GM19351 (cell line): ENCODE measurements at regions not wholly inside any gene's neighbourhood (a gene's known extent, or its start where the extent isn't known, plus 50 kb on each side); places are given as distances from the start of the nearest gene placed in this dataset.
"Not testable (repeated sequence)": the region's sequence is repeated elsewhere in the genome, so short reads cannot be mapped to it uniquely, and the experiment has no call there.

ENCODE experiments used
- ATAC-seq: cut with Tn5 transposase; IDR thresholded peaks from one replicate; pipeline ENCODE4 v1.9.1; 2021; ENCODE audit warnings: mild to moderate bottlenecking, moderate library complexity; ENCODE audit not compliant: unreplicated experiment

DNA sequence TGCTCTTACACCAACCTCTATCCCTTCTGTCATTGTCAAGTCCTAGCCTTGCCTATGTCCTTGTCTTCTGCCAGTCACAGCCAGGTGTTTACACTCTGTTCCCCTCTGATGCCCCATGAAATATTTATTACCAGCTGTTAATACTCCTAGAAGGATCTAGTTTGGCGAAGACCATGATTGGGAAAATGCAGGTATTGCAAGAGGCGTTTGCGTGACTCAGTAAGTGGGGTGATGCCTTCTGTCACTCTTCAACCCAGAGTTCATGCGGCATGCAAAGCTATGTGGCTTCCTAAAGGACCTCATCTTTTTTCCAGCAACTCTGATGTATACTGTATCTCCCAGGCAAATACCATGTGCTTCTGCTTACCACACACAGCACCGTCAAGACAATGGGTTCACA is 81.8 kb upstream of the GJB6 start:
- no peak for ATAC-seq

DNA sequence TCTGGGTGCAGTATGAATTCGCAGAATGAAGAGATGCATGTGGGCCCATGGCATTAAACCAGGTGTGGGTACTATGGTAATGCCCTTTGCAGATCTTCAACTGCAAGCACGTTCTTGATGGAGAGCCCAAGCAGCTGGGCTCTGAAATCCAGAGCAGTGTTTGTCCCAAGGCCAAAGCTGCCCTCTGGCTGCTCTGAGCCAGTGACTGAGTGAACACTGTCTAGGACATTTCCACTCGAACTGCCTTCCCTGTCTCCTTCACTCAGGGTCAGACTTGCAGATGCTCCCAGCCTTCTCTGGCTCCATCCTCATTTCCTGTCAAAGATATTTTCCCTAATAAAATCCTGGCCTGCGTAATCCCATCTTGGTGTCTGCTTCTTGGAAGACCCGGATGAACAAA is 80.2 kb upstream of the GJB6 start:
- ATAC-seq: no peak

DNA sequence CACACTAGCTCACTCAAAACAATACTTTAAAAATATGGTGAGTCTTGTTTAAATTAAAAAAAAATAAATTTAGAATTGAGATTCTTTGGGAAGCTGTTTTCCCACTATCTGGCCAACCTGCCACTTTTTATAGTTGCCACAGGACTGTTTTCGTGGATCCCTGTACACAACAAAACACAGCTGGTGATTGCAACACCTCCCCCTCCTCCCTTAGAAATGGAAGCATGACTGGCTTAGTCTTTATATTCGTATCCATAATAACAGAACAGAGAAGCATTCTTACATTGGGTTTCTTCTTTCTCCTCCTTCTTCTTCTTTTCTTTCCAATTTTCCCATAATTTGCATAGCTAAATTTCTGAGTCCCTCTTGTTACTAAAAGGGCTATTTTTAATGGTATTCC is 79.5 kb upstream of the GJB6 start:
- ATAC-seq: no peak

DNA sequence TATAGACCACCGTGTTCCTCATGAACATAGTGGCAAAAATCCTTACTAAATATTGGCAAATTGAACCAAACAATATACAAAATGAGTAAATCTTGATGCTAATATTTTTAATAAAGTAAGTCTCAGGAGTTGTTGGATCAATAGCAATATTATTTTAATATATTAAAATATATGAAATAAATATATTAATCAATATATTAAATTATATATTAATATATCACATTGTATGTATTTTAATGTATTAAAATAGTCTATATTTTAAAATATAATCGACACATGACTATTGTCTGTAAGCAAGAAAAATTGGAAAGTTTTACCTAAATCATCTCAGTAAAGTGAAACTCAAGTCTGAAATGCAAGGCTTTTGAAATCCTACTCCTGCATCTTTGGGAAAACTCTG is 78.9 kb upstream of the GJB6 start:
- no peak for ATAC-seq

DNA sequence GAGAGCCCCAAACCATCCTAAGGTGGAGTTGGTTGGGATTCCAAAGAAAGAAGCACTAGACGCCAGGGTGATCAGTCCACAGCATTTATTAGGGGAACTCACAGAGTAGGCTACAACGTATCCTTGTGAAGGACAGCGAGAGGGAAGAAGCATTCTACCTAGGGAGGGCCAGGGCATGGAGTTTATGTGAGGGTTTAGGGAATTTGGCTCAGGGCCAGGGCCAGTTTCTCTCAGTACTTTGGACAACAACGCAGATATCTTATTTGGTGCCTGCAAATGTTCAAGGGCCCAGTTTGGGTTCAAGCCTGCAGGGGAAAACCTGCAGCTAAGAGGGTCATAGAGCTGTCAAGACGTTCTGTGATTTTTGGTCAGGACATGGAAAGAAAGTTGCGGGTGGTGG is 73.9 kb upstream of the GJB6 start:
- no peak for ATAC-seq

DNA sequence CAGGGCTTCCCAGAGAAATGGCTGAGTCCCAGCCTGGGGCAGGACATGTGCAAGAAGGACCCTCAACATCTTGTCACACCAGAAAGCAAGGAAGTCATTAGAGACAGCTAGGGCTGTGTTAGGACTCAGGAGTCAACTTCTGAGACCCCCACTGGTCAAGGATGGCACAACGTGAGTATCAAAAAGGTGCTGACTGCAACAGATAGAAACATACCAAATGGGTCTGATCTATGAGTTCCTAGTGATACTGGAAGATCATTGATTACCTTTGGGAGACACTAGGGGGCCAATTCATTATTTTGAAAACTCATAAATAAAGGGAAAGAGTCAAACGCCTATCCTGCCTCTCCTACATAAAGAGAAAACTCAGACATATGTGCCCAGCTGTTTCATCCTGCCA is 73.5 kb upstream of the GJB6 start:
- no peak for ATAC-seq

DNA sequence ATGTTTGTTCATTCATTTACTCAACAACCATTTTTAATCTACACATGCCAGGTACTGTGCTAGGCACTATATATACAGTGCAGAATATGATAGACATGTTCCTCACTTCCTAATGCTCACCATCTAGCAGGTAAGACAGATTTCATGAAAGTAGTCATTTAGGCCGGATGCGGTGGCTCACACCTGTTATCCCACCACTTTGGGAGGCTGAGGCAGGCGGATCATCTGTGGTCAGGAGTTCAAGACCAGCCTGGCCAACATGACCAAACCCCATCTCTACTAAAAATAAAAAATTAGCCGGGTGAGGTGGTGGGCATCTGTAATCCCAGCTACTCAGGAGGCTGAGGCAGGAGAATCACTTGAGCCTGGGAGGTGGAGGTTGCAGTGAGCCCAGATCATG is 71.9 kb upstream of the GJB6 start:
- not testable (repeated sequence) for ATAC-seq

DNA sequence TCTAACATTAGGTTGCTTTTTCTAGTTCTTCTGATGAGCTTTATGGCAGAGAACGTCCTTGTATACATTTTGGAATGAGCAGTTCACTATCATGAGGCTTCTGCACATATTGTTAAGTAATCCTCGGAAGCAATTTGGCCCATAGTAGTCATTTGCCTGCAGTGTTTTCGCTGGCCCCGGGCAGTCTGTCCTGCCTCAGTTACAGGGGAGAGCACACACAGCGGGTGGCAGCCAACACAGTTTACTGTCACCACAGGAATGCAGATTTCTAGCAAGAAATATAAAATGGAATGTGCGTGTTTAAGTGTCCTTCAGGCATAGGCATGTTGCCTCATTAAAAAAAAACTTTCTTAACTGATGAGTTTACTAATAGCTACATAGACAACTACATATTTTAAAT is 71.5 kb upstream of the GJB6 start:
- no peak for ATAC-seq

DNA sequence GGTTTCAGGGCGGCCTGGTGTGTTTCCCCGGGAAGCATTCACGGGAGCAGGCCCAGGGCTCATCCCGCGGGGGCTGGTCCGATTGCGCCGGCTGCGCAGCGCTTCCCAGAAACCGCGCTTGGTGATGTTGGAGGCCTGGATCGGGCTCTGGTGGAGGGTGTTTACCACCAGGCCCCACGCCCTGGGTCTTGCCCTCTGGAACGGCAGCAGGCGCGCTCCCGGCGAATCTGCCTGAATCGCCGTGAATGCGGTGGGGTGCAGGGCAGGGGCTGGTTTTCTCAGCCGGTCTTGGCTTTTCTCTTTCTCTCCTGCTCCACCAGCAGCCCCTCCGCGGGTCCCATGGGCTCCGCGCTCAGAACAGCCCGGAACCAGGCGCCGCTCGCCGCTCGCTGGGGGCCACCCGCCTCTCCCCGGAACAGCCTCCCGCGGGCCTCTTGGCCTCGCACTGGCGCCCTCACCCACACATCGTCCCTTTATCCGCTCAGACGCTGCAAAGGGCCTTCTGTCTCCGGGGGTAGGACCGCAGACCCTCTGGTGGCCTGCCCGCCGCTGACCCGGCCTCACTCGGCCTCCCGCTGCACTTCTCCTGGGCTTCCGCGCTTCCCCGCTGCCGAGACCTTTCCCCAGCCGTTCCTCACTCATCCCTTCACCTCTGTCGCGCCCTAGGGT is 69.4 kb upstream of the GJB6 start:
- no peak for ATAC-seq

DNA sequence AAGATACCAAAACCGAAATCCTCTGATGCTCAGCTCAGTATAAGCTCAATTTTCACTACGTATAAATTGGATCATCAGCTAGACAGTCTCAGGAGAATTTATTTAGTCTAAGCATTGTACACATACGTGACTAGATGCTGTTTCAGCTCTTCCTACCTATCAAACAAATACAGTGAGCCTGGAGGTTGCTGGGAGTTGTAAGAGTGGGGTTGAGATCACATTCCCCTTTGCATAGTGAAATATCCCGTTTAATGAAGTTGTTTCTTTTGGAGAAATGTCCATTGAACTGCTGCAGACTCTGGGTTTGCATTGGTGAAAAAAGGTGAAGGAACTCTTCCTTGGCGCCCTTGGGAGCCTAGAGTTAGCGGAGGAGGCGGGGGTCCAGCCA is 68.9 kb upstream of the GJB6 start:
- ATAC-seq: no peak

DNA sequence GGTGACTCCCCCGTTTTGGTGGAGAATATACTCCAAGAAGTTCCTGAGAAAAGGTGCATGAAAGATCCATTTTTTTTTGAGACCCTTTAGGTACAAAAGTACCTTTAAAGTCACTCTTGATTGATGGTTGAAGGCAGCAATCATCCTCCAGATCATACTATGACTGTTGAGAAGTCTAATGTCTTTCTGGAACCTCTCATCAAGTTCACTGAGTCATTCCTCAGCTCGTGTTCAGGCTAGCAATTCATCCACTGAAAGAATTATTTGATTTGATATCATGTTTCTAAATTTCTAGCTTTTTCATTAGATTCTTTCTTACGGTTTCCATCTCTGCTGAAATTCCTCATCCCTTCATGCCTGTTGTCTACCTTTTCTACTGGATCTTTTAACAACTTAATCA is 65.1 kb upstream of the GJB6 start:
- no peak for ATAC-seq

DNA sequence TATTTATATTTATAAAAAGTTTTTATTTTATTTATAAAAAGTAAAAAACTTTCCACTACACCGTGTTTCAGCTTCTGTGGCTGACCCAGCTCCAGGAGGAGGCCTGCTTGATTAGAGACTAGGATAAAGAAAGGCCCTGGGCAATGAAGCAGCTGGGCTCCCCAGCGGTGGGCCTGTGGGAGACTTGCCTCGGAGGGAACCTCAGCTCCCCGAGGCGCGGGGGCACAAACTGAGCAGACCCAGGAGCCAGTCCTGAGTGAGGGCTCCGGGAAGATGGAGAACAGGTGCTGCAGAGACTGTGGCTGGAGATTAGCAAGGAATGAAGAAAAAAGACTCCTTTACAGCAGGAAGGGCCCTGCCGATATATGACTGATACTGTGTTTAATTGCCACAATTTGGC is 63.8 kb upstream of the GJB6 start:
- no peak for ATAC-seq

DNA sequence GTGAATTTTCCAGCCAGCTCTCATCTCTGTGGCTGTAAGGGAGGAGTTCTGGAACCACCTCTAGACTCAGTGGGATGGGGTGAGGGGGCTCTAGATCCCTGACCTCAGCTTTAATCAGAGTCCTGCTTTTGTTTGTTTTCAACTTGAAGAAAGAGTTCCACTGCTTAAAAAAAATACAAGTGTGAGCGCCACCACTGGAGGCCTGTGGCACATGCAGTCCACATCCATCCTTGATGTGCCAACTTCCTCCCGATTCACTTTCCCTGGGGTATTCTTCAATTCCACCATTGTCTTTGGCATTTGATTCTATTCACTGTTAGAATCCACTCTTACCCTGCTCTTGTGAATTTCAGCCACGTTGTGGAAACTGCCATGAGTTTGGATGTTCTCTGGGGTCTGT is 62.4 kb upstream of the GJB6 start:
- no peak for ATAC-seq

DNA sequence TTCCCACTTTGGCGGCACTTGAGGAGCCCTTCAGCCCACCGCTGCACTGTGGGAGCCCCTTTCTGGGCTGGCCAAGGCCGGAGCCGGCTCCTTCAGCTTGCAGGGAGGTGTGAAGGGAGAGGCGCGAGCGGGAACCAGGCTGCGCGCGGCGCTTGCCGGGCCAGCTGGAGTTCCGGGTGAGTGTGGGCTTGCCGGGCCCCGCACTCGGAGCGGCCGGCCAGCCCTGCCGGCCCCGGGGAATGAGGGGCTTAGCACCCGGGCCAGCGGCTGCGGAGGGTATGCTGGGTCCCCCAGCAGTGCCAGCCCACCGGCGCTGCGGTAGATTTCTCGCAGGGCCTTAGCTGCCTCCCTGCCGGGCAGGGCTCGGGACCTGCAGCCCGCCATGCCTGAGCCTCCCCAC is 60.2 kb upstream of the GJB6 start:
- ATAC-seq: not testable (repeated sequence)

DNA sequence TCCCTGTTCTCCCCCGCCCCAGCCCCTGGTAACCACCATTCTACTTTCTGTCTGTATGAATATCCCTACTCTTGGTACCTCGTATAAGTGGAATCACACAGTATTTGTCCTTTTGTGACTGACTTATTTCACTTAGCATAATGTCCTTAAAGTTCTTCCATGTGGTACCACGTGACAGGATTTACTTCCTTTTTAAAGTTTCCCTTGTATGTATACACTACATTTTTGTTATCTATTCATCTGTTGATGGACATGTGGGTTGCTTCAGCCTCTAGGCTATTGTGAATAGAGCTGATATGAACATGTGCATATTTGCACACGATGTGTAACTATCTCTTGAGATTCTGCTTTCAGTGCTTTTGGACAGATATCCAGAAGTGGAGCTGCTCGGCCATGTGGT is 59.6 kb upstream of the GJB6 start:
- no peak for ATAC-seq

DNA sequence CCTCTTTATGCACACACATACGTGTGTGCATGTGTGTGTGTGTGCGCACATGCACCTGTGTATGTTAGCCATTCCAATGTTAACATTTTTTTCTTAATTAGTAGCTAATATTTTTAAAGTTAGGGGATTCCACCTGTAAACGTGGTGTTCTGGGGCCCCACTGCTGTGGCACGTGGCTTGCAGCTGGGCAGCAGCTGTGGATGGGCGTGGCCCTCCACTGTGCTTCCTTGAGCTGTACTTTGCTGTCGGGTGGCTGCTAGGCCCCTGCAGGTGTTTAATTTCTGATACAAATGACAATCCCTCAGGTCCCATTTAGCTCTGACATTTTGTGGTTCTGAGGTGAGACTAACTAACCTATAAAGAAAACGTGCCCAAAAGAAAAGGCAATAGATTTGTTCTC is 58.9 kb upstream of the GJB6 start:
- no peak for ATAC-seq

DNA sequence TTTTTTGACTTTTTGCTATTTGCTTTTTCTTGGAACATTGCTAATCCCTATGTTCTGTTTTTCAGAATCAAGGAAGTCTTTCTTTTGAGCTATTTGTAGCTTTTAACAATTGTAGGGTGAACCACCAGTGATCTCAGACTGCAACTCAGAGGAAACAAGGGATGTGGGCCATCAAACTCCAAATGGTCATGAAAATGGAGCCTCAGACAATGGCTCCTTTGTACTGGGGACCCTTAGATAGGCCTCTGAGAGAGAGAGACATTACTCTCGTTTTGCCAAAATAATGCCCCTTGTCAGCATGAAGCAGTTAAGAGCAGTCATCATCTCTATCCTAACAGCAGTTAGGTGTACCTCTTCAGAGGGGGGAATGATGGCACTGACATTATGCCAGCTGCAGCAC is 56.4 kb upstream of the GJB6 start:
- ATAC-seq: no peak

DNA sequence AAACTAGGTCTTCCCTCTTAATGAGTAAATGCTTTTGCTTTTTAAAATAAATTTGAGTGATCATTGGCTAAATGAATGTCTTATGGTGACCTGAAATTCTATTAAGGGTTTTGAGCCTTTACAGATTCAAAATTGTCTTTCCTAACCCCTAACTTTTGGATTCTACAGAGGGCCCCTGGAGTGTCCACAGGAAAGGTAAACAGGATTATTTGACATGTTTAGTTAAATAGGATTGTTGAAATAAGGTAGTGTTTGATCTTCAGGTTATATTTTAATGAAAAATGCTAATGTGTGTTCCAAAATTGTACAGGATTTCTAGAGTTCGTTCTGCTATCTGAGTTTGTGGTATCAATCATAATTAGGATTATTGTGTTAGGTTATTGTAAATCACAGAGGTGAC is 55.9 kb upstream of the GJB6 start:
- no peak for ATAC-seq

DNA sequence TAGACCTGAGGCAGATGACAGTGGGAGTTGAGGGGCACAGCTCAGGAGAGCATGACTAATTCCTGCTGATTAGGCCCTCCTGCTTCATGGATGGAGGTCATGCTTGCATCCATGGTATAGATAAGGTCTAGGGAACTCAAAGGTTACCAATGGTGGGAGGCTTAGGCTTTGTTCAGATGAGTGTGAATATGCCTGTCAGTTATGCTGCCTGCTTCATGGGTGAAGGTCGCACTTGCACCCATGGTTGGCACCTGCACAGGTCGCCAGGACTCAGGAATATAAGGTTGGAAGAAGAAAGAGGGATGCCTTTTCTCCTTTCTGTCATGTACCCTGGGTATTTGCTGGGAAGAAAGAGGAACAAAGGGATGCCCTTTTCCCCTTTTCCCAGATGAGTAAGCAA is 53.4 kb upstream of the GJB6 start:
- no peak for ATAC-seq
